ENCODE measurements at regions not wholly inside any gene's neighbourhood (a gene's known extent, or its start where the extent isn't known, plus 50 kb on each side); places are given as distances from the start of the nearest gene placed in this dataset.

DNA sequence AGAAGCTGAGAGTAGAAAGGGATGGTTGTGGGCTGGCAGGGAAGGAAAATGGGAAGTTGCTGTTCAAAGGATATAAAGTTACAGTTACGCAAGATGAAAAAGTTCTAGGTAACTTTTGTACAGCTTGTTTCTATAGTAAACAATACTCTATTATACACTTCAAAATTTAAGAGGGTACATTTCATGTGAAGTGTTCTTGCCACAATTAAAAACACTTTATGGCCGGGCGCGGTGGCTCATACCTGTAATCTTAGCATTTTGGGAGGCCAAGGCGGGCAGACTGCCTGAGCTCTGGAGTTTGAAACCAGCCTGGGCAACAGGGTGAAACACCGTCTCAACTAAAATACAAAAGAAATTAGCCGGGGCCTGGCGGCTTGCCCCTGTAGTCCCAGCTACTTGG lies 623.6 kb downstream of the STIM2 start:
- TF ChIP-seq POLR2A (IDR thresholded peaks at IDR 0.05; ENCODE audit: low read length), result no peak
- no peak for TF ChIP-seq GATA1 (IDR thresholded peaks at IDR 0.05; ENCODE audit: low read depth, low read length)
